ENCODE measurements at regions not wholly inside any gene's neighbourhood (a gene's known extent, or its start where the extent isn't known, plus 50 kb on each side); places are given as distances from the start of the nearest gene placed in this dataset.

DNA sequence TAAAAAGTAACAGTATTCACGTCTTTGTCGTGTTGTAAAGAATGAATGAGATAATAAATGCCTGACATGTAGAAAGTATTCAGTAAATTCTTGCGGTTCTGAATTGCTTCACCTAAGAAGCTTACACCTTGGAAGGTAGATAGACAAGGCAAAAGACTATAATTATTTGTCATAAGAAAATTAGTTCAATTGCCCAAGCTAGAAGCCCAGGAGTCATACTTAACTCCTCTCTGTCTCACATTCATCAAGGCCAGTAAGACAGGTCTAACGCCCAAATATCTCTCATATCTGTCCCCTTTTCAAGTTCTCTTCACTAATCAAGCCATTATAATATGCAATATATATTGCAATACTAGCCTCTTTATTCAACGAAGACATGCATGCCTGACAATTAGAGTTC is 87.7 kb upstream of the AMOTL1 start:
- no peaks in the 10 kb centered on the region for H3K9me3 ChIP-seq
- ATAC-seq, result no peak
- FAIRE-seq, result no peak
- no peak overlapping the region for H3K4me2 ChIP-seq
- POLR2A ChIA-PET, result no interaction called here
- CTCF ChIA-PET, result interaction anchor here (0.7 to 1.1 kb wide), 2 partner anchors 217 to 1274 kb away, joined by 3 read pairs; no protein-coding TSS in a partner anchor
- no peak for DNase-seq (ENCODE audit: low read depth in 1 of 2, low spot score in 1 of 2)
- 66% methylated on average over 5 of the region's 5 CpGs for WGBS (ENCODE audit: missing lambda C conversion rate)
- no peak overlapping the region for H3K27ac ChIP-seq
- no peaks in the 10 kb centered on the region for H3K4me1 ChIP-seq
- H3K4me3 ChIP-seq, result no peak overlapping the region
- TF ChIP-seq FOSL2 (IDR thresholded peaks at IDR 0.05) (no peak), FOSL2 (CRISPR knock-in tag; IDR thresholded peaks at IDR 0.05) (no peak), EP300 (IDR thresholded peaks at IDR 0.05) (no peak), POLR2AphosphoS2 (conservative IDR thresholded peaks at IDR 0.05; ENCODE audit: low read length) (no peak)
- TF ChIP-seq, protein P1, sequence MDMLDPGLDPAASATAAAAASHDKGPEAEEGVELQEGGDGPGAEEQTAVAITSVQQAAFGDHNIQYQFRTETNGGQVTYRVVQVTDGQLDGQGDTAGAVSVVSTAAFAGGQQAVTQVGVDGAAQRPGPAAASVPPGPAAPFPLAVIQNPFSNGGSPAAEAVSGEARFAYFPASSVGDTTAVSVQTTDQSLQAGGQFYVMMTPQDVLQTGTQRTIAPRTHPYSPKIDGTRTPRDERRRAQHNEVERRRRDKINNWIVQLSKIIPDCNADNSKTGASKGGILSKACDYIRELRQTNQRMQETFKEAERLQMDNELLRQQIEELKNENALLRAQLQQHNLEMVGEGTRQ (IDR thresholded peaks at IDR 0.05), result no peak
- TF ChIP-seq, protein P2, sequence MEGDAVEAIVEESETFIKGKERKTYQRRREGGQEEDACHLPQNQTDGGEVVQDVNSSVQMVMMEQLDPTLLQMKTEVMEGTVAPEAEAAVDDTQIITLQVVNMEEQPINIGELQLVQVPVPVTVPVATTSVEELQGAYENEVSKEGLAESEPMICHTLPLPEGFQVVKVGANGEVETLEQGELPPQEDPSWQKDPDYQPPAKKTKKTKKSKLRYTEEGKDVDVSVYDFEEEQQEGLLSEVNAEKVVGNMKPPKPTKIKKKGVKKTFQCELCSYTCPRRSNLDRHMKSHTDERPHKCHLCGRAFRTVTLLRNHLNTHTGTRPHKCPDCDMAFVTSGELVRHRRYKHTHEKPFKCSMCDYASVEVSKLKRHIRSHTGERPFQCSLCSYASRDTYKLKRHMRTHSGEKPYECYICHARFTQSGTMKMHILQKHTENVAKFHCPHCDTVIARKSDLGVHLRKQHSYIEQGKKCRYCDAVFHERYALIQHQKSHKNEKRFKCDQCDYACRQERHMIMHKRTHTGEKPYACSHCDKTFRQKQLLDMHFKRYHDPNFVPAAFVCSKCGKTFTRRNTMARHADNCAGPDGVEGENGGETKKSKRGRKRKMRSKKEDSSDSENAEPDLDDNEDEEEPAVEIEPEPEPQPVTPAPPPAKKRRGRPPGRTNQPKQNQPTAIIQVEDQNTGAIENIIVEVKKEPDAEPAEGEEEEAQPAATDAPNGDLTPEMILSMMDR (IDR thresholded peaks at IDR 0.05), result no peak

DNA sequence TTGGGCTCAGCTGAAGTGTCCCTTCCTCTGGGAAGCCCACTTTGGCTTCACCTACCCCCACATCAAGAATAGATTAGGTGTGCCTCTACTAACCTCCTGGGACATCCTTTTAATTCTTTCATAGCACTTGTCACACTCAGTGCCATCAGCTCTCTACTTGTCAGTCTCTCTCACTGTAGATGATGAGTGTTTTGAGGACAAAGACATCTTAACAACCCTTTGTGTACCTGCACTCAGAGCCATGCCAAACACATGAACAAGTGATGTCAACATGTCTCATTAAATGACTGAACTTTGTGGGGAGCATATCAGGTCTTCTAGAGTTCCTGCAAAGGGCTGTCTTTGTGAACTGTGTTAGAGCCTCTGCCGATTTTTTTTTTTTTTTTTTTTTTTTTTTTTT is 87.0 kb upstream of the AMOTL1 start:
- WGBS (ENCODE audit: missing lambda C conversion rate), result 22% methylated on average over 1 of the region's 1 CpG
- no peak for FAIRE-seq

DNA sequence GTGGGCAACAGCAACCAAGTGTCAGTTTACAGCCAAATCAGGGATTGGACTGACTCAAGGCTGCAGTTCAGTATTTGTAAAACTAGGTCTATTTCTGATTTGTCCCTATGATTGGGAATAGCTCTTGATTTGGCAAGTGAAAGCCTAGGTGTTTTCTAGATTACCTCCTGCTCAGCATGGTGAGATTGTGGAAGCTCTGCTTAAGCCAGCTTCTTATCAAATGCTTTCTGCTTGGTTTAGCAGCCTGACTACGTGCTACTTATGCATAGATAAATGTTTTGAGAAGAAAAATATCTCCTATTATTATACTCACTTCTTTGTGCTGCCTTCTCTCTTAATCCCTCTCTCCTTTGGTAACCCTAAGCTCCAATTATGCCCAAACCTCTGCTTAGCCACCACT is 86.3 kb upstream of the AMOTL1 start:
- Histone ChIP-seq H3K4me2 (no peak overlapping the region), H3K4me3 (no peak overlapping the region), H3K9me3 (no peaks in the 10 kb centered on the region), H3K4me1 (no peaks in the 10 kb centered on the region), H3K27ac (no peak overlapping the region)
- POLR2A ChIA-PET, result no interaction called here
- no peak for DNase-seq (ENCODE audit: low read depth in 1 of 2, low spot score in 1 of 2)
- CTCF ChIA-PET, result no interaction called here
- ATAC-seq, result no peak
- 45% methylated on average over 1 of the region's 1 CpG for WGBS (ENCODE audit: missing lambda C conversion rate)
- FAIRE-seq, result no peak
- TF ChIP-seq KDM1A (IDR thresholded peaks at IDR 0.05; ENCODE audit: low read depth) (no peak), MYC (IDR thresholded peaks at IDR 0.05; ENCODE audit: borderline replicate concordance, low read length) (no peak), ZSCAN20 (CRISPR knock-in tag; IDR thresholded peaks at IDR 0.05) (no peak), KDM5A (IDR thresholded peaks at IDR 0.05) (no peak), HOXA7 (CRISPR knock-in tag; IDR thresholded peaks at IDR 0.05) (no peak), FOSL2 (IDR thresholded peaks at IDR 0.05) (no peak), FOSL2 (CRISPR knock-in tag; IDR thresholded peaks at IDR 0.05) (no peak), TP53 (CRISPR knock-in tag; IDR thresholded peaks at IDR 0.05) (no peak), FOSB (CRISPR knock-in tag; IDR thresholded peaks at IDR 0.05) (no peak), CEBPB (IDR thresholded peaks at IDR 0.05) (no peak), RAD21 (conservative IDR thresholded peaks at IDR 0.05 in 1 of 2, IDR thresholded peaks at IDR 0.05 in 1 of 2) (no peak), ZC3H11A (IDR thresholded peaks at IDR 0.05) (no peak)
- TF ChIP-seq, protein P3, sequence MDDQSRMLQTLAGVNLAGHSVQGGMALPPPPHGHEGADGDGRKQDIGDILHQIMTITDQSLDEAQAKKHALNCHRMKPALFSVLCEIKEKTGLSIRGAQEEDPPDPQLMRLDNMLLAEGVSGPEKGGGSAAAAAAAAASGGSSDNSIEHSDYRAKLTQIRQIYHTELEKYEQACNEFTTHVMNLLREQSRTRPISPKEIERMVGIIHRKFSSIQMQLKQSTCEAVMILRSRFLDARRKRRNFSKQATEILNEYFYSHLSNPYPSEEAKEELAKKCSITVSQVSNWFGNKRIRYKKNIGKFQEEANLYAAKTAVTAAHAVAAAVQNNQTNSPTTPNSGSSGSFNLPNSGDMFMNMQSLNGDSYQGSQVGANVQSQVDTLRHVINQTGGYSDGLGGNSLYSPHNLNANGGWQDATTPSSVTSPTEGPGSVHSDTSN (IDR thresholded peaks at IDR 0.05), result no peak
- TF ChIP-seq, protein P4, sequence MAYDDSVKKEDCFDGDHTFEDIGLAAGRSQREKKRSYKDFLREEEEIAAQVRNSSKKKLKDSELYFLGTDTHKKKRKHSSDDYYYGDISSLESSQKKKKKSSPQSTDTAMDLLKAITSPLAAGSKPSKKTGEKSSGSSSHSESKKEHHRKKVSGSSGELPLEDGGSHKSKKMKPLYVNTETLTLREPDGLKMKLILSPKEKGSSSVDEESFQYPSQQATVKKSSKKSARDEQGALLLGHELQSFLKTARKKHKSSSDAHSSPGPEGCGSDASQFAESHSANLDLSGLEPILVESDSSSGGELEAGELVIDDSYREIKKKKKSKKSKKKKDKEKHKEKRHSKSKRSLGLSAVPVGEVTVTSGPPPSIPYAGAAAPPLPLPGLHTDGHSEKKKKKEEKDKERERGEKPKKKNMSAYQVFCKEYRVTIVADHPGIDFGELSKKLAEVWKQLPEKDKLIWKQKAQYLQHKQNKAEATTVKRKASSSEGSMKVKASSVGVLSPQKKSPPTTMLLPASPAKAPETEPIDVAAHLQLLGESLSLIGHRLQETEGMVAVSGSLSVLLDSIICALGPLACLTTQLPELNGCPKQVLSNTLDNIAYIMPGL (CRISPR knock-in tag; IDR thresholded peaks at IDR 0.05; ENCODE audit: borderline replicate concordance), result no peak
- TF ChIP-seq, protein P5, sequence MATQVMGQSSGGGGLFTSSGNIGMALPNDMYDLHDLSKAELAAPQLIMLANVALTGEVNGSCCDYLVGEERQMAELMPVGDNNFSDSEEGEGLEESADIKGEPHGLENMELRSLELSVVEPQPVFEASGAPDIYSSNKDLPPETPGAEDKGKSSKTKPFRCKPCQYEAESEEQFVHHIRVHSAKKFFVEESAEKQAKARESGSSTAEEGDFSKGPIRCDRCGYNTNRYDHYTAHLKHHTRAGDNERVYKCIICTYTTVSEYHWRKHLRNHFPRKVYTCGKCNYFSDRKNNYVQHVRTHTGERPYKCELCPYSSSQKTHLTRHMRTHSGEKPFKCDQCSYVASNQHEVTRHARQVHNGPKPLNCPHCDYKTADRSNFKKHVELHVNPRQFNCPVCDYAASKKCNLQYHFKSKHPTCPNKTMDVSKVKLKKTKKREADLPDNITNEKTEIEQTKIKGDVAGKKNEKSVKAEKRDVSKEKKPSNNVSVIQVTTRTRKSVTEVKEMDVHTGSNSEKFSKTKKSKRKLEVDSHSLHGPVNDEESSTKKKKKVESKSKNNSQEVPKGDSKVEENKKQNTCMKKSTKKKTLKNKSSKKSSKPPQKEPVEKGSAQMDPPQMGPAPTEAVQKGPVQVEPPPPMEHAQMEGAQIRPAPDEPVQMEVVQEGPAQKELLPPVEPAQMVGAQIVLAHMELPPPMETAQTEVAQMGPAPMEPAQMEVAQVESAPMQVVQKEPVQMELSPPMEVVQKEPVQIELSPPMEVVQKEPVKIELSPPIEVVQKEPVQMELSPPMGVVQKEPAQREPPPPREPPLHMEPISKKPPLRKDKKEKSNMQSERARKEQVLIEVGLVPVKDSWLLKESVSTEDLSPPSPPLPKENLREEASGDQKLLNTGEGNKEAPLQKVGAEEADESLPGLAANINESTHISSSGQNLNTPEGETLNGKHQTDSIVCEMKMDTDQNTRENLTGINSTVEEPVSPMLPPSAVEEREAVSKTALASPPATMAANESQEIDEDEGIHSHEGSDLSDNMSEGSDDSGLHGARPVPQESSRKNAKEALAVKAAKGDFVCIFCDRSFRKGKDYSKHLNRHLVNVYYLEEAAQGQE (IDR thresholded peaks at IDR 0.05), result no peak

More for the DNA sequence above, 87.0 kb upstream of the AMOTL1 start:
- no peaks in the 10 kb centered on the region for H3K9me3 ChIP-seq
- H3K27ac ChIP-seq, result no peak overlapping the region
- POLR2A ChIA-PET, result no interaction called here
- H3K4me3 ChIP-seq, result no peak overlapping the region
- no peaks in the 10 kb centered on the region for H3K4me1 ChIP-seq
- TF ChIP-seq ZC3H11A (IDR thresholded peaks at IDR 0.05) (no peak), KDM1A (IDR thresholded peaks at IDR 0.05; ENCODE audit: low read depth) (no peak), RAD21 (conservative IDR thresholded peaks at IDR 0.05 in 1 of 2, IDR thresholded peaks at IDR 0.05 in 1 of 2) (no peak), HOXA7 (CRISPR knock-in tag; IDR thresholded peaks at IDR 0.05) (no peak), TFCP2L1 (CRISPR knock-in tag; IDR thresholded peaks at IDR 0.05) (no peak), FOXS1 (CRISPR knock-in tag; IDR thresholded peaks at IDR 0.05) (no peak), MAZ (IDR thresholded peaks at IDR 0.05; ENCODE audit: borderline replicate concordance, low read depth, low read length) (no peak), RARB (CRISPR knock-in tag; IDR thresholded peaks at IDR 0.05) (no peak), CBX8 (IDR thresholded peaks at IDR 0.05) (no peak)
- TF ChIP-seq, protein P4 (CRISPR knock-in tag; IDR thresholded peaks at IDR 0.05; ENCODE audit: borderline replicate concordance), result no peak
- CTCF ChIA-PET, result no interaction called here
- no peak overlapping the region for H3K4me2 ChIP-seq
- no peak for DNase-seq (ENCODE audit: low read depth in 1 of 2, low spot score in 1 of 2)
- no peak for ATAC-seq
